K562 (cell line): ENCODE measurements at regions not wholly inside any gene's neighbourhood (a gene's known extent, or its start where the extent isn't known, plus 50 kb on each side); places are given as distances from the start of the nearest gene placed in this dataset.

Experiments used
- ATAC-seq: fragments of 200-7000 bp; cut with Tn5 transposase; 3 replicates; pipeline ENCODE4 v1.9.1; 2020; ENCODE audit warnings: moderate library complexity
- BruUV-seq: library from RNA; stranded (reverse); fragments of 400-500 nt; replicated peaks from 2 replicates; lab custom pipeline; 2021; lab: Mats Ljungman, UMichigan
- CTCF ChIA-PET: fragments of 300-600 bp; formaldehyde crosslinking; extraction: SDS; loops from one replicate; lab custom pipeline; 2021; ENCODE audit warnings: low intra/inter-chr PET ratio; lab: Yijun Ruan, JAX
- POLR2A ChIA-PET: fragments of 300-600, 350-650 bp; sonication (Branson Sonifier 250); formaldehyde crosslinking; extraction: SDS; loops from one replicate; lab custom pipeline; 2021; ENCODE audit warnings: antibody characterized with exemption, inconsistent platforms; lab: Yijun Ruan, JAX
- DNase-seq, 4 experiments: peaks; one replicate each; pipeline versions ENCODE4 v3.0.0 to v3.0.0-alpha.2; 2011 to 2018; ENCODE audit warnings: low spot score in 3 of 4, mixed read lengths in 3 of 4; ENCODE audit errors: extremely low read depth in 1 of 4
- FAIRE-seq: peaks from 2 replicates; lab custom pipeline; 2011; peaks lifted over from hg19 to GRCh38; lab: Jason Lieb, UNC
- H2AFZ ChIP-seq: 2 replicates; pipeline ENCODE4 v1.6.0; 2011; ENCODE audit warnings: low read depth, low read length, control low read depth, inconsistent platforms
- H3K27ac ChIP-seq: fragments of 200-600 bp; 3 replicates; pipeline ENCODE4 v1.8.0; 2011; ENCODE audit warnings: low read depth, mild to moderate bottlenecking, control low read depth, inconsistent platforms, low read length, moderate library complexity, mixed read lengths; ENCODE audit errors: extremely low read depth
- H3K27me3 ChIP-seq, 2 experiments: fragments of 300-600 bp in 1 of 2; 2 replicates in 1 of 2; 3 replicates in 1 of 2; pipeline versions ENCODE4 v1.6.0 to v1.8.0; 2011; ENCODE audit warnings: inconsistent platforms in 2 of 2, low read length in 2 of 2, mild to moderate bottlenecking in 1 of 2, mixed read lengths in 1 of 2, moderate library complexity in 1 of 2; ENCODE audit not compliant: control insufficient read depth in 2 of 2, insufficient read depth in 2 of 2
- H3K36me3 ChIP-seq: fragments of 300-600 bp; 3 replicates; pipeline ENCODE4 v1.8.0; 2011; ENCODE audit warnings: mild to moderate bottlenecking, low read length, inconsistent platforms; ENCODE audit not compliant: control insufficient read depth, insufficient read depth
- H3K4me1 ChIP-seq, 2 experiments: fragments of 200-600 bp in 1 of 2; replicated peaks in 1 of 2; 2 replicates in 1 of 2; 3 replicates in 1 of 2; pipeline versions ENCODE4 v1.5.1 to v1.8.0; 2011; ENCODE audit warnings: inconsistent platforms in 2 of 2, low read length in 2 of 2, mild to moderate bottlenecking in 1 of 2, mixed read lengths in 1 of 2, moderate library complexity in 1 of 2; ENCODE audit not compliant: control insufficient read depth in 2 of 2, insufficient read depth in 2 of 2
- H3K4me2 ChIP-seq: 2 replicates; pipeline ENCODE4 v1.6.1; 2011; ENCODE audit warnings: low read length, control low read depth, inconsistent platforms, mixed read lengths; ENCODE audit not compliant: insufficient read depth
- H3K4me3 ChIP-seq: fragments of 200-600 bp; sonication (generic), shearing (Covaris generic); 2 replicates; pipeline ENCODE4 v1.5.1; 2016; ENCODE audit warnings: control low read depth, inconsistent platforms
- H3K79me2 ChIP-seq: fragments of 200-600 bp; 3 replicates; pipeline ENCODE4 v1.8.0; 2011; ENCODE audit warnings: low read length, inconsistent platforms; ENCODE audit not compliant: control insufficient read depth, insufficient read depth
- H3K9ac ChIP-seq, 2 experiments: 2 replicates each; pipeline versions ENCODE4 v1.6.0 to v1.6.1; 2011; ENCODE audit warnings: low read depth in 2 of 2, low read length in 2 of 2, control low read depth in 1 of 2, inconsistent platforms in 1 of 2, mild to moderate bottlenecking in 1 of 2, mixed read lengths in 1 of 2; ENCODE audit not compliant: insufficient read depth in 1 of 2
- H3K9me1 ChIP-seq: one replicate; pipeline ENCODE4 v1.6.0; 2011; ENCODE audit warnings: inconsistent platforms, mild to moderate bottlenecking, low read length, moderate library complexity; ENCODE audit not compliant: control insufficient read depth, insufficient read depth
- H3K9me3 ChIP-seq: replicated peaks from 2 replicates; pipeline ENCODE4 v1.5.1; 2011; ENCODE audit warnings: low read depth, low read length, inconsistent platforms; ENCODE audit not compliant: control insufficient read depth, insufficient read depth
- H4K20me1 ChIP-seq: replicated peaks from 2 replicates; pipeline ENCODE4 v1.6.1; 2011; ENCODE audit warnings: low read length, inconsistent platforms, mixed read lengths; ENCODE audit not compliant: control insufficient read depth, insufficient read depth
- CCNT2 ChIP-seq: IDR thresholded peaks from 2 replicates; pipeline ENCODE4 v1.6.1; 2011; ENCODE audit warnings: borderline replicate concordance, low read depth, mild to moderate bottlenecking, moderate library complexity, mixed read lengths, low read length; ENCODE audit not compliant: insufficient read length; ENCODE audit errors: extremely low read depth
- CREB5 ChIP-seq: fragments of 250-450 bp; sonication (Bioruptor Pico); IDR thresholded peaks from 2 replicates; pipeline ENCODE4 v1.5.0; 2020; ENCODE audit warnings: mild to moderate bottlenecking
- GTF2A2 ChIP-seq: IDR thresholded peaks from 2 replicates; pipeline ENCODE4 v1.6.1; 2016; ENCODE audit warnings: mild to moderate bottlenecking, missing genetic modification characterization, missing compliant biosample characterization
- HDAC1 ChIP-seq, 2 experiments: fragments of 450-650 bp; IDR thresholded peaks; 2 replicates each; pipeline ENCODE4 v1.6.1; 2016 to 2017; ENCODE audit warnings: inconsistent platforms in 1 of 2, mild to moderate bottlenecking in 1 of 2, moderate library complexity in 1 of 2
- HSF4 ChIP-seq: fragments of 250-450 bp; sonication (Bioruptor Pico); IDR thresholded peaks from 2 replicates; pipeline ENCODE4 v2.1.2; 2022; ENCODE audit warnings: mild to moderate bottlenecking, moderate library complexity, borderline replicate concordance
- KLF1 ChIP-seq: fragments of 450-650 bp; IDR thresholded peaks from 2 replicates; pipeline ENCODE4 v1.6.1; 2016; ENCODE audit warnings: missing genetic modification characterization, missing compliant biosample characterization
- MCM7 ChIP-seq, 2 experiments: fragments of 450-650 bp; IDR thresholded peaks; 2 replicates each; pipeline ENCODE4 v1.6.1; 2016 to 2018
- PHB ChIP-seq: fragments of 250-450 bp; sonication (Bioruptor Pico); IDR thresholded peaks from 2 replicates; pipeline ENCODE4 v1.5.0; 2021
- PHF21A ChIP-seq: fragments of 450-650 bp; IDR thresholded peaks from 2 replicates; pipeline ENCODE4 v1.6.1; 2017; ENCODE audit warnings: low read depth, borderline replicate concordance
- RUNX1 ChIP-seq: sonication (generic); IDR thresholded peaks from 2 replicates; pipeline ENCODE4 v1.6.1; 2016; ENCODE audit warnings: antibody characterized with exemption, low read depth
- TCF15 ChIP-seq: fragments of 250-450 bp; sonication (Bioruptor Pico); IDR thresholded peaks from 2 replicates; pipeline ENCODE4 v1.8.0; 2022; ENCODE audit warnings: moderate library complexity, mild to moderate bottlenecking, inconsistent platforms
- ZC3H8 ChIP-seq: fragments of 450-650 bp; IDR thresholded peaks from 2 replicates; pipeline ENCODE4 v1.6.1; 2017
- ZNF24 ChIP-seq: fragments of 450-650 bp; IDR thresholded peaks from 2 replicates; pipeline ENCODE4 v1.6.1; 2016
- ZNF445 ChIP-seq: fragments of 250-450 bp; sonication (Bioruptor Pico); IDR thresholded peaks from 2 replicates; pipeline ENCODE4 v1.4.0; 2020; ENCODE audit warnings: low read depth, mild to moderate bottlenecking, moderate library complexity
- WGBS: fragments of 100-300 bp; shearing (Covaris generic); methylation state at CpG from one replicate; pipeline ENCODE4 v1.1.6; 2016; ENCODE audit warnings: low coverage, mixed read lengths; ENCODE audit not compliant: insufficient coverage; ENCODE audit errors: missing lambda C conversion rate; 5-methylcytosine and 5-hydroxymethylcytosine counted together
- in situ Hi-C: fragments of 300-500 bp; cut with MboI; formaldehyde crosslinking; loops from 4 replicates; pipeline ENCODE4 v1.15.0; 2018; ENCODE audit warnings: inconsistent platforms, mixed read lengths
- intact Hi-C: fragments of 100-400 bp; cut with micrococcal nuclease; formaldehyde crosslinking; loops from 2 replicates; pipeline ENCODE4 v1.14.2; 2022
- TF ChIP-seq, protein P1 (sequence below): fragments of 250-450 bp; sonication (Bioruptor Pico); IDR thresholded peaks from 2 replicates; pipeline ENCODE4 v1.5.0; 2022; ENCODE audit warnings: mild to moderate bottlenecking

- intact Hi-C loops = no loop called here
- BruUV-seq = no TSS peak
- ChIA-PET CTCF (no interaction called here), POLR2A (no interaction called here)
- no peak for FAIRE-seq
- Histone ChIP-seq H3K9me1 (no peaks in the 10 kb centered on the region), H3K4me2 (no peak overlapping the region), H2AFZ (no peak overlapping the region), H3K36me3 (no peaks in the 10 kb centered on the region), H4K20me1 (no peaks in the 10 kb centered on the region), H3K4me1 (no peaks in the 10 kb centered on the region), H3K27me3 (no peaks in the 10 kb centered on the region), H3K9me3 (no peaks in the 10 kb centered on the region; the same call in 1 of the 2 replicates), H3K79me2 (no peaks in the 10 kb centered on the region), H3K9ac (no peak overlapping the region), H3K4me3 (no peak overlapping the region), H3K27ac (no peak overlapping the region)
- 0% methylated on average over 3 of the region's 3 CpGs for WGBS
- no peak for DNase-seq
- in situ Hi-C loops = no loop called here
- no peak for TF ChIP-seq RUNX1
- no peak for TF ChIP-seq PHF21A
- TF ChIP-seq HDAC1 (IDR thresholded peaks at IDR 0.05) = 0 out of 4 replicates have a peak, but pooled peaks of 1 of the 2 experiments have one; percentile 22
- ATAC-seq = no peak
Measured at GRCh38 chr1:4336507-4336906, 317.9 kb upstream of the AJAP1 start.

GRCh38 chr1:4341421-4341820 lies 313.0 kb upstream of the AJAP1 start:
- H3K4me2 ChIP-seq = no peak overlapping the region
- no peaks in the 10 kb centered on the region for H3K79me2 ChIP-seq
- ChIA-PET POLR2A (no interaction called here), CTCF (no interaction called here)
- H3K4me3 ChIP-seq = no peak overlapping the region
- in situ Hi-C loops = no loop called here
- no peak overlapping the region for H3K27ac ChIP-seq
- no peak for ATAC-seq
- no peaks in the 10 kb centered on the region for H3K4me1 ChIP-seq
- no peak for FAIRE-seq
- H2AFZ ChIP-seq = no peak overlapping the region
- H3K9me3 ChIP-seq = no peaks in the 10 kb centered on the region; the same call in 1 of the 2 replicates
- H3K27me3 ChIP-seq = no peaks in the 10 kb centered on the region
- H3K9ac ChIP-seq = no peak overlapping the region
- H3K9me1 ChIP-seq = no peaks in the 10 kb centered on the region
- intact Hi-C loops = no loop called here
- BruUV-seq = no TSS peak
- no peaks in the 10 kb centered on the region for H3K36me3 ChIP-seq
- H4K20me1 ChIP-seq = no peaks in the 10 kb centered on the region
- 0% methylated on average over 8 of the region's 8 CpGs for WGBS
- no peak for DNase-seq
- TF ChIP-seq ZC3H8 (no peak), ZNF24 (no peak), MCM7 (IDR thresholded peaks at IDR 0.05) (no peak), GTF2A2 (no peak), HSF4 (CRISPR knock-in tag) (no peak), CCNT2 (no peak), TCF15 (no peak), KLF1 (tag) (no peak), CREB5 (no peak), ZNF445 (CRISPR knock-in tag) (no peak), PHB (CRISPR knock-in tag) (no peak)
- TF ChIP-seq, protein P1, sequence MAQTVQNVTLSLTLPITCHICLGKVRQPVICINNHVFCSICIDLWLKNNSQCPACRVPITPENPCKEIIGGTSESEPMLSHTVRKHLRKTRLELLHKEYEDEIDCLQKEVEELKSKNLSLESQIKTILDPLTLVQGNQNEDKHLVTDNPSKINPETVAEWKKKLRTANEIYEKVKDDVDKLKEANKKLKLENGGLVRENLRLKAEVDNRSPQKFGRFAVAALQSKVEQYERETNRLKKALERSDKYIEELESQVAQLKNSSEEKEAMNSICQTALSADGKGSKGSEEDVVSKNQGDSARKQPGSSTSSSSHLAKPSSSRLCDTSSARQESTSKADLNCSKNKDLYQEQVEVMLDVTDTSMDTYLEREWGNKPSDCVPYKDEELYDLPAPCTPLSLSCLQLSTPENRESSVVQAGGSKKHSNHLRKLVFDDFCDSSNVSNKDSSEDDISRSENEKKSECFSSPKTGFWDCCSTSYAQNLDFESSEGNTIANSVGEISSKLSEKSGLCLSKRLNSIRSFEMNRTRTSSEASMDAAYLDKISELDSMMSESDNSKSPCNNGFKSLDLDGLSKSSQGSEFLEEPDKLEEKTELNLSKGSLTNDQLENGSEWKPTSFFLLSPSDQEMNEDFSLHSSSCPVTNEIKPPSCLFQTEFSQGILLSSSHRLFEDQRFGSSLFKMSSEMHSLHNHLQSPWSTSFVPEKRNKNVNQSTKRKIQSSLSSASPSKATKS (CRISPR knock-in tag) = no peak
